HepG2 (cell line): ENCODE measurements at regions not wholly inside any gene's neighbourhood (a gene's known extent, or its start where the extent isn't known, plus 50 kb on each side); places are given as distances from the start of the nearest gene placed in this dataset.

Source experiments
- ATAC-seq: fragments of 200-7000 bp; cut with Tn5 transposase; 3 replicates; pipeline ENCODE4 v1.9.1; 2020; ENCODE audit warnings: mild to moderate bottlenecking, moderate library complexity
- BruUV-seq: library from RNA; stranded (reverse); fragments of 400-500 nt; replicated peaks from 2 replicates; lab custom pipeline; 2021; lab: Mats Ljungman, UMichigan
- CTCF ChIA-PET: fragments of 300-600 bp; formaldehyde crosslinking; extraction: SDS; loops from one replicate; lab custom pipeline; 2021; ENCODE audit warnings: low total read pairs, inconsistent platforms, low intra/inter-chr PET ratio; lab: Yijun Ruan, JAX
- POLR2A ChIA-PET: fragments of 350-600 bp; sonication (Branson Sonifier 250); formaldehyde crosslinking; loops from one replicate; lab custom pipeline; 2020; ENCODE audit warnings: antibody characterized with exemption, inconsistent platforms; lab: Yijun Ruan, JAX
- DNase-seq: peaks from one replicate; pipeline ENCODE4 v3.0.0-alpha.2; 2015; ENCODE audit warnings: low spot score
- FAIRE-seq: peaks from 3 replicates; lab custom pipeline; 2011; peaks lifted over from hg19 to GRCh38; lab: Jason Lieb, UNC
- H2AFZ ChIP-seq: one replicate; pipeline ENCODE4 v1.6.1; 2011; ENCODE audit warnings: low read length, inconsistent platforms
- H3K27ac ChIP-seq: fragments of 300-600 bp; 3 replicates; pipeline ENCODE4 v1.8.0; 2011; ENCODE audit warnings: mixed run types, mild to moderate bottlenecking, mixed read lengths, low read length, inconsistent platforms; ENCODE audit not compliant: insufficient read depth; ENCODE audit errors: extremely low read length
- H3K27me3 ChIP-seq, 2 experiments: fragments of 200-600 bp in 1 of 2; 2 replicates in 1 of 2; 3 replicates in 1 of 2; pipeline versions ENCODE4 v1.6.0 to v1.8.0; 2011; ENCODE audit warnings: low read length in 2 of 2, mild to moderate bottlenecking in 2 of 2, moderate library complexity in 2 of 2, inconsistent platforms in 1 of 2; ENCODE audit not compliant: insufficient read depth in 2 of 2, control insufficient read depth in 1 of 2
- H3K36me3 ChIP-seq, 2 experiments: fragments of 200-600 bp in 1 of 2; replicated peaks in 1 of 2; 2 replicates in 1 of 2; 3 replicates in 1 of 2; pipeline versions ENCODE4 v1.5.1 to v1.8.0; 2011; ENCODE audit warnings: low read length in 2 of 2, inconsistent platforms in 1 of 2; ENCODE audit not compliant: insufficient read depth in 2 of 2, control insufficient read depth in 1 of 2
- H3K4me1 ChIP-seq: 2 replicates; pipeline ENCODE4 v1.5.1; 2012; ENCODE audit warnings: low read length, inconsistent platforms; ENCODE audit not compliant: insufficient read depth
- H3K4me2 ChIP-seq: 2 replicates; pipeline ENCODE4 v1.6.0; 2011; ENCODE audit warnings: low read depth, low read length, inconsistent platforms
- H3K4me3 ChIP-seq, 3 experiments: fragments of 200-600 bp in 1 of 3; sonication (generic), shearing (Covaris generic) in 1 of 3; replicated peaks in 1 of 3; 2 replicates each; pipeline ENCODE4 v1.5.1; 2011 to 2016; ENCODE audit warnings: low read length in 3 of 3, inconsistent platforms in 2 of 3, low read depth in 2 of 3, mild to moderate bottlenecking in 2 of 3, control low read depth in 1 of 3, mixed read lengths in 1 of 3; ENCODE audit not compliant: insufficient read depth in 1 of 3
- H3K79me2 ChIP-seq: one replicate; pipeline ENCODE4 v1.6.1; 2011; ENCODE audit warnings: low read length, inconsistent platforms; ENCODE audit not compliant: insufficient read depth
- H3K9ac ChIP-seq: 2 replicates; pipeline ENCODE4 v1.6.0; 2011; ENCODE audit warnings: mild to moderate bottlenecking, low read depth, low read length, inconsistent platforms; ENCODE audit not compliant: insufficient read depth
- H3K9me3 ChIP-seq: 2 replicates; pipeline ENCODE4 v1.5.1; 2012; ENCODE audit warnings: mild to moderate bottlenecking, low read length
- H4K20me1 ChIP-seq: 2 replicates; pipeline ENCODE4 v1.6.0; 2011; ENCODE audit warnings: inconsistent platforms, mild to moderate bottlenecking, low read length, moderate library complexity; ENCODE audit not compliant: insufficient read depth
- DR1 ChIP-seq: sonication (generic); formaldehyde crosslinking; IDR thresholded peaks from 2 replicates; pipeline ENCODE4 v1.8.0; 2021; ENCODE audit warnings: mild to moderate bottlenecking, missing genetic modification reagents, inconsistent platforms
- ZBTB43 ChIP-seq: sonication (generic); formaldehyde crosslinking; conservative IDR thresholded peaks from 2 replicates; pipeline ENCODE4 v1.4.0; 2020; ENCODE audit warnings: missing genetic modification reagents
- ZNF563 ChIP-seq: sonication (generic); formaldehyde crosslinking; IDR thresholded peaks from 2 replicates; pipeline ENCODE4 v1.8.0; 2022; ENCODE audit warnings: mild to moderate bottlenecking, moderate library complexity, missing genetic modification reagents
- WGBS: methylation state at CpG from one replicate; pipeline ENCODE4 v1.1.6; 2017; ENCODE audit warnings: low lambda C conversion rate; 5-methylcytosine and 5-hydroxymethylcytosine counted together
- in situ Hi-C: cut with HindIII; loops from 2 replicates; pipeline ENCODE4 v1.10.0; 2017; ENCODE audit warnings: low pct_unique_long_range_greater_than_20kb; ENCODE audit not compliant: extremely low pct_ligation_motif_present
- intact Hi-C: fragments of 100-400 bp; cut with micrococcal nuclease; formaldehyde crosslinking; loops from one replicate; pipeline ENCODE4 v1.10.0; 2022; ENCODE audit not compliant: unreplicated experiment
- TF ChIP-seq, protein P1 (sequence below): sonication (generic); formaldehyde crosslinking; IDR thresholded peaks from 2 replicates; pipeline ENCODE4 v1.5.1; 2020; ENCODE audit warnings: missing genetic modification reagents, mild to moderate bottlenecking, borderline replicate concordance

- intact Hi-C loops = no loop called here
- H3K79me2 ChIP-seq = no peaks in the 10 kb centered on the region
- no peak for ATAC-seq
- no peak overlapping the region for H2AFZ ChIP-seq
- H3K9ac ChIP-seq = no peak overlapping the region
- DNase-seq = no peak
- H3K27me3 ChIP-seq = no peaks in the 10 kb centered on the region
- peaks cover 42% of the 10 kb centered on the region for H3K4me1 ChIP-seq
- POLR2A ChIA-PET = interaction anchor here (1.0 kb wide), 1 partner anchor 108 kb away, joined by 3 read pairs; the partner anchor contains the start of gene KLF6
- H3K4me2 ChIP-seq = no peak overlapping the region
- BruUV-seq = no TSS peak
- 90% methylated on average over 8 of the region's 9 CpGs for WGBS
- H3K27ac ChIP-seq = no peak overlapping the region
- no peak overlapping the region for H3K4me3 ChIP-seq
- no peaks in the 10 kb centered on the region for H3K9me3 ChIP-seq
- TF ChIP-seq, protein P1, sequence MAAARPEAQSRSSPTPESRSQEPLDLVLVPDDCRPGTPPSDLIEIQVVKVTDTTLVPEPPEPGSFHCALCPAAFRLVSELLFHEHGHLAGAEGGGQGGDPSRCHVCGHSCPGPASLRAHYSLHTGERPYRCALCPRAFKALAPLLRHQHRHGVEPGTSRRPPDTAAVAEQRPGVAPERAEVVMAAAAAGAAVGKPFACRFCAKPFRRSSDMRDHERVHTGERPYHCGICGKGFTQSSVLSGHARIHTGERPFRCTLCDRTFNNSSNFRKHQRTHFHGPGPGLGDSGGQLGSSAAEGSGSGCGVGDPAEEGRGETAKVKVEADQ = no peak
- TF ChIP-seq, all 625 proteins: peak for 0
- no peaks in the 10 kb centered on the region for H4K20me1 ChIP-seq
- no peak for FAIRE-seq
- in situ Hi-C loops = no loop called here
- CTCF ChIA-PET = no interaction called here
- no peaks in the 10 kb centered on the region for H3K36me3 ChIP-seq
Measured at GRCh38 chr10:3892440-3893425, 107.7 kb upstream of the KLF6 start.

DNA sequence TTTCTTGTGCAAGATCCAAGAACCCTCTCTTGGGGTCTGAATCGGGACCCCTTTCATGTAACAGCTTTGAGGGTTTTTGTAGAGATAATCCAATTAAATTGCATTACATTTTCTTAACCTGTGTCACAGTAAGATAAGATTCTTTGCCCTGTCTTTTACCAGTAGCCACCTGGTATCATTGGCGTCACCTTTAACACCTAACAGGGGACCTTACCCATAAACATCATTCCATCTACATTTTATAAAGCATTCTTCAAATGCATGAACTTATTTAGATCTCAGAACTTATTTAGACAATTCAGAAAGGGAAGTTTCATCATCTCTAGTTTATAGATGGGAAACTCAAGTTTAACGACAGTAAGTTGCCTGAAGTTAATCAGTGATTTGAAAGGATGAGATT lies 106.4 kb upstream of the KLF6 start:
- no peak for TF ChIP-seq DR1 (CRISPR knock-in tag)
- TF ChIP-seq ZBTB43 (CRISPR knock-in tag) = no peak
- no peak for TF ChIP-seq ZNF563 (CRISPR knock-in tag)
- TF ChIP-seq, all 625 proteins: peak for 0
- Histone ChIP-seq H3K4me2 (no peak overlapping the region), H3K27ac (no peak overlapping the region), H3K79me2 (no peaks in the 10 kb centered on the region), H2AFZ (no peak overlapping the region), H3K27me3 (no peaks in the 10 kb centered on the region), H4K20me1 (no peaks in the 10 kb centered on the region), H3K4me1 (peaks cover 55% of the 10 kb centered on the region), H3K36me3 (no peaks in the 10 kb centered on the region), H3K9ac (no peak overlapping the region), H3K9me3 (no peaks in the 10 kb centered on the region), H3K4me3 (no peak overlapping the region)
- intact Hi-C loops (no loop called here), in situ Hi-C loops (no loop called here)
- no peak for DNase-seq
- no peak for ATAC-seq
- BruUV-seq = no TSS peak
- POLR2A ChIA-PET = interaction anchor here (2.4 to 7.0 kb wide), 2 partner anchors 15 to 107 kb away, joined by 15 to 116 read pairs; partner anchors contain the start of gene KLF6
- peak; percentile 21 for FAIRE-seq
- CTCF ChIA-PET = no interaction called here
- WGBS = 94% methylated on average over 3 of the region's 3 CpGs
